Astrocyte of the cerebellum (primary cell): ENCODE measurements at regions not wholly inside any gene's neighbourhood (a gene's known extent, or its start where the extent isn't known, plus 50 kb on each side); places are given as distances from the start of the nearest gene placed in this dataset.

Experiments used
- DNase-seq: peaks from one replicate; pipeline ENCODE4 v3.0.0-alpha.2; 2011; ENCODE audit warnings: low read depth
- H3K4me3 ChIP-seq: 2 replicates; pipeline ENCODE4 v1.5.1; 2011; ENCODE audit warnings: mild to moderate bottlenecking, low read depth, low read length, moderate library complexity
- CTCF ChIP-seq: IDR thresholded peaks from 2 replicates; pipeline ENCODE4 v1.5.1; 2012; ENCODE audit warnings: low read length, low read depth, moderate library complexity, mild to moderate bottlenecking; ENCODE audit errors: missing control alignments
- in situ Hi-C: cut with HindIII; loops from 2 replicates; pipeline ENCODE4 v1.10.0; 2017; ENCODE audit warnings: low sequenced_read_pairs

GRCh38 chr3:59137415-59137814, 87.6 kb upstream of the CFAP20DC start:
- in situ Hi-C loops, result no loop called here
- TF ChIP-seq CTCF, result no peak
- no peak overlapping the region for H3K4me3 ChIP-seq
- DNase-seq, result no peak

- no peak overlapping the region for H3K4me3 ChIP-seq
- TF ChIP-seq CTCF, result no peak
- in situ Hi-C loops, result no loop called here
- no peak for DNase-seq
Observed at GRCh38 chr3:59136081-59136480, 86.3 kb upstream of the CFAP20DC start.

GRCh38 chr3:59135096-59135495, 85.3 kb upstream of the CFAP20DC start:
- in situ Hi-C loops, result no loop called here
- TF ChIP-seq CTCF, result no peak
- no peak for DNase-seq
- H3K4me3 ChIP-seq, result no peak overlapping the region

GRCh38 chr3:59133311-59133710, 83.5 kb upstream of the CFAP20DC start:
- in situ Hi-C loops, result no loop called here
- no peak overlapping the region for H3K4me3 ChIP-seq
- TF ChIP-seq CTCF, result no peak
- DNase-seq, result no peak

GRCh38 chr3:59131016-59131766, 81.4 kb upstream of the CFAP20DC start:
- no peak for DNase-seq
- no peak for TF ChIP-seq CTCF
- in situ Hi-C loops, result no loop called here
- H3K4me3 ChIP-seq, result no peak overlapping the region

GRCh38 chr3:59128685-59129084, 78.9 kb upstream of the CFAP20DC start:
- in situ Hi-C loops, result no loop called here
- no peak overlapping the region for H3K4me3 ChIP-seq
- no peak for DNase-seq
- no peak for TF ChIP-seq CTCF

- H3K4me3 ChIP-seq, result no peak overlapping the region
- in situ Hi-C loops, result no loop called here
- TF ChIP-seq CTCF, result no peak
- peak; percentile 62 for DNase-seq
Observed at GRCh38 chr3:59127071-59127470, 77.2 kb upstream of the CFAP20DC start.
